ENCODE measurements at regions not wholly inside any gene's neighbourhood (a gene's known extent, or its start where the extent isn't known, plus 50 kb on each side); places are given as distances from the start of the nearest gene placed in this dataset.

DNA sequence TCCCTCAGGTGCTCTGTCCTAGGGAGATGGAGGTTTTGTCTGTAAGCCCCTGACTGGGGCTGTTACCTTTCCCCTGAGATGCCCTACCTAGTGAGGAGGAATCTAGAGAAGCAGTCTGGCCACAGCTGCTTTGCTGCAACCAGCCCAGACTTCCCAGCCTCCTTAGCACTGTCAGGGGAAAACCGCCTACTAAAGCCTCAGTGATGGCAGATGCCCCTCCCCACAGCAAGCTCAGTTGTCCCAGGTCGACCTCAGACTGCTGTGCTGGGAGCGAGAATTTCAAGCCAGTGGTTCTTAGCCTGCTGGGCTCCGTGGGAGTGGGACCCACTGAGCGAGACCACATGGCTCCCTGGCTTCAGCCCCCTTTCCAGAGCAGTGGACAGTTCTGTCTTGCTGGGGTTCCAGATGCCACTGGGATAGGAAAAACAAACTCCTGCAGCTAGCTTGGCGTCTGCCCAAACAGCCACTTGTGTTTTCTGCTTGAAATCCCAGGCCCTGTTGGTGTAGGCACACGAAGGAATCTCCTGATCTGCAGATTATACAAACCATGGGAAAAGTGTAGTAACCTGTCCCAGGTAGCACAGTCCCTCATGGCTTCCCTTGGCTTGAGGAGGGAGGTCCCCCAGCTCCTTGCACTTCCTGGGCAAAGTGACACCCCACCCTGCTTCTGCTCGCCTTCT is 146.4 kb upstream of the PROKR2 start:
- TF ChIP-seq, protein P1, sequence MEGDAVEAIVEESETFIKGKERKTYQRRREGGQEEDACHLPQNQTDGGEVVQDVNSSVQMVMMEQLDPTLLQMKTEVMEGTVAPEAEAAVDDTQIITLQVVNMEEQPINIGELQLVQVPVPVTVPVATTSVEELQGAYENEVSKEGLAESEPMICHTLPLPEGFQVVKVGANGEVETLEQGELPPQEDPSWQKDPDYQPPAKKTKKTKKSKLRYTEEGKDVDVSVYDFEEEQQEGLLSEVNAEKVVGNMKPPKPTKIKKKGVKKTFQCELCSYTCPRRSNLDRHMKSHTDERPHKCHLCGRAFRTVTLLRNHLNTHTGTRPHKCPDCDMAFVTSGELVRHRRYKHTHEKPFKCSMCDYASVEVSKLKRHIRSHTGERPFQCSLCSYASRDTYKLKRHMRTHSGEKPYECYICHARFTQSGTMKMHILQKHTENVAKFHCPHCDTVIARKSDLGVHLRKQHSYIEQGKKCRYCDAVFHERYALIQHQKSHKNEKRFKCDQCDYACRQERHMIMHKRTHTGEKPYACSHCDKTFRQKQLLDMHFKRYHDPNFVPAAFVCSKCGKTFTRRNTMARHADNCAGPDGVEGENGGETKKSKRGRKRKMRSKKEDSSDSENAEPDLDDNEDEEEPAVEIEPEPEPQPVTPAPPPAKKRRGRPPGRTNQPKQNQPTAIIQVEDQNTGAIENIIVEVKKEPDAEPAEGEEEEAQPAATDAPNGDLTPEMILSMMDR (conservative IDR thresholded peaks at IDR 0.05; ENCODE audit: low read depth, low read length) = no peak
- TF ChIP-seq EZH2 (IDR thresholded peaks at IDR 0.05; ENCODE audit: borderline replicate concordance, low read depth, low read length, poor library complexity, severe bottlenecking) = no peak

Measured in A673 (cell line).